ENCODE measurements at regions not wholly inside any gene's neighbourhood (a gene's known extent, or its start where the extent isn't known, plus 50 kb on each side); places are given as distances from the start of the nearest gene placed in this dataset.
"Not testable (repeated sequence)": the region's sequence is repeated elsewhere in the genome, so short reads cannot be mapped to it uniquely, and the experiment has no call there.

GRCh38 chr18:41121116-41121826 is 833.8 kb upstream of the PIK3C3 start:
- no peak for DNase-seq

- DNase-seq, result no peak
These were observed 836.0 kb upstream of the PIK3C3 start for GRCh38 chr18:41119031-41119430.

DNA sequence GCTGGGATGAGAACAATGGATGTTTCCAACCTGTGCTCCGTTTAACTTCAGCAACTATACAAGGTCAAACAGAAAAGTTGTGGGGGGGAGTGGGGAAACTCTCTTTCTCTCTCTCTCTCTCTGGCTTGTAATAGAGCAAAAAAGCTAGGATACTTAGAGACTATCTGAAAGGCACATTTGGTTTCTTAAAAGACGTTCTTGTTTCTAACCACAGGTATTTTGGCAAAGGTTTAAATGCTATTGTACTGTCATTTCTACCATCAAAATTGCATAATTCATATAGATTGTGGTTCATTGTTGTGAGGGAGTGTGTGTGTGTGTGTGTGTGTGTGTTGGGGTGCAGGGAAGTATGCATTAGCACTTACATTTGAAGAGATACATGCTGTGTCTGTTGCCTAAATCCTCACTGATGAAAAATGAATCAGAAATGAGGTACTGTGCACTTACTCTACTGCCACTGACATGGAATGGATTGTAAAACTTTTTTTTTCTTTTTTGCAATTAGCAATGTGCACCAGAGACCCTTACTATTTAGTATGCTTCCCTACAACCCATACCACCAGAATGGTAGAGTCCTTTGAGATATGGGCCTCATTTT is 841.0 kb upstream of the PIK3C3 start:
- no peak for DNase-seq

- DNase-seq, result no peak
These were observed 855.6 kb upstream of the PIK3C3 start for GRCh38 chr18:41099451-41099850.

DNA sequence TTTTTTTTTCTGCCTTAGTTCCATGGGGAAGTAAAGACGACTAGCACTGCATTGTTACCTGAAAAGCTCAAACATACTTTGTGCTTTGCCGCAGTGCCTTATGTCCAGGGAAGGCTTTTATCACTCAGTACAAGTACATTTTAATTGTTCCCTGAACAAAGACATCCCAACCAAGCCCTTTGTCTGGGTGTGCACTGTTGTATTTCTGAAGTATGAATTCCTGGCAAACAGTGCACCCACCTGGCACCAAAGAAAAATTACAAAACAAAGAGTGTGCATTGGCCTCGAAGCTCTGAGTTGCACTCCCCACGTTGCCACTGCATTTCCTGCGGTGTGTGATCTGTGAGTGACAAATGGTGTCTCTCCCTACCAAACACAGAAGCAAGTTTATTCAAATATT is 858.5 kb upstream of the PIK3C3 start:
- peak; percentile 23 to 57 for DNase-seq

GRCh38 chr18:41077076-41077475 is 878.0 kb upstream of the PIK3C3 start:
- DNase-seq, result no peak

DNA sequence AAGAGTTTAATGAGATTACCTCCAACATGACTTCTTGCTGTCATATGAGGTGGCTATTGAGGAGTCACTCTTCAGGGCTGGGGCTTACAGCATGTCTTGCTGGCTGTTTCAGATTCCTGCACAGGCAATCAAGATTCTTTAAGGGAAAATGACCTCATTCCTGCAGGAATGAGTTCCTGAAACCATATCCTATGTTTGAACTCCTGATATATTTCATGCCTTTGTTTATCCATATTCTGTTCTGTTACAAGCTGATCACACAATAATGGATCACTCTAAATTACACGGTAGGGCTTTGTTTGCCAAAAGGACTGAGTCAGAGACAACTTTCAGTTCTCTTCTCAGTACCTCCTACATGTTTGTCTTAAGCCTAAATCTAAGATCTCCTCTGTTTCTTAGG is 879.8 kb upstream of the PIK3C3 start:
- DNase-seq, result no peak

DNA sequence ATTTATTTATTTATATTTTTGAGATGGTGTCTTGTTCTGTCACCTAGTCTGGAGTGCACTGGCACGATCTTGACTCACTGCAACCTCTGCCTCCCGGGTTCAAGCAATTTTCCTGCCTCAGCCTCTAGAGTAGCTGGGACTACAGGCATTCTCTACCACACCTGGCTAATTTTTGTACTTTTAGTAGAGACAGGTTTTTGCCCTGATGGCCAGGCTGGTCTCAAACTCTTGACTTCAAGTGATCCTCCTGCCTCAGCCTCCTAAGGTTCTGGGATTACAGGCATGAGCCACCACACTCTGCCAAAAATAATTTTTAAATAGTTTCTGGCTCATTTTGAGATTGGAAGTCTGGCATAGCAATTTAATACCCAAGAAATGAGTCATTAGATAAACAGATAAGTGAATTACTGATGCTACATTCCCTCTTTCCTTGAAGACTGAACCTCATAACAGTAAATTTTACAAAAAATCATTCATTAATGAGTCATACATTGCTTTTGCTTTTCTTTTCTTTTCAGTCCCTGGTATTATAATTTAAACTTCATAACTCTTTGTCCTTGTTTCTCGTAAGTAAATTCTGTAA is 881.6 kb upstream of the PIK3C3 start:
- DNase-seq, result no peak

DNA sequence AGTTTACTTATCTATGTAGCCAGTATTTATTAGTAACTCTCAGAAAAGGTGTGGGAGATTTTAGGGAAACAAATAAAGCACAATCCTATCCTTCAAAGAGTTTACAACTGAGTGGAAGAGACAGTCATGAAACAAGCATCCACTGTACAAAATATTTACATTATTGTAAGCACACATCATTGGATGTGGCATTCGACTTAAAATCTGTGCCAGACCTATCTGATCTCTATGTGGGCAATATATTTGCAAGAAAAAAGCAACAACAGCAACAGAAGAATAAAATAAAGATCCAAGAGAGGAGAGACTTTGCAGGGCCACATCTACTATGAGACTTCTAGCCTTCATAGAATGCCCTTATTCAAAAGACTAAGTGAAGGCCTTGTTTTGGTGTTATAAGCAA is 882.1 kb upstream of the PIK3C3 start:
- no peak for DNase-seq

- DNase-seq, result no peak
These were observed 883.2 kb upstream of the PIK3C3 start for GRCh38 chr18:41071826-41072225.

GRCh38 chr18:41069167-41069566 is 885.9 kb upstream of the PIK3C3 start:
- no peak for DNase-seq

DNA sequence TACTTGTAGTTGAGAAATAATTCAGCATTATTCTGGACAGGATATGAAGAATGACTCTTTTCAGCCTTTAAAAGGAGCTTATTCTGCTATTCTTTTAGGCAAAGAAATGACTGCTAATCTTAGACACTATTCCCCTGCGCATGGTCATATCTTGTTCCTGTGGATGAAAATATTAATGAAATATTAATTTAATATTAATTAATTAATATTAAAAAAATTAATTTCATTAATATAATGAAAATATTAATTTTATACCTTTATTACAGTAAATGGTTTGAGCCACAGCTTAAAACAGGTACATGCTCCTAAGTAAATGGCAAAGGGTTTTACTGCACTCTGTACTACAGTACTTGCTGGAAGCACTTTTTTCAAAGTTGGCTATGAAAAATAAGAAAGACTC is 890.1 kb upstream of the PIK3C3 start:
- no peak for DNase-seq

- DNase-seq, result no peak
These were observed 894.1 kb upstream of the PIK3C3 start for GRCh38 chr18:41060967-41061366.

DNA sequence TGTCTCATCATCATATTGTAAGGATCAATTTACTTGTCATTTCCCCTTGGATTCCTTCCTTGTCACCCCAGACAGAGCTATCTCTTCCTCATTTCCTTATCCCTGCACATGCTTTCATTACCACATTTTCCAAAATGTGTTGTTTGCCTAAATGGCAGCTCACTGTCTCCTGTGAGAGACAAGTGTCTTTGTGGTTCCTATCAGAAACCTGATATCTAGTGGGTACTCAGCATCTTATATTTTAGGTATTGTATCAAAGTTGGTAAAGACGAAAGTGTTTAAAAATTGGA is 896.0 kb upstream of the PIK3C3 start:
- DNase-seq, result no peak

DNA sequence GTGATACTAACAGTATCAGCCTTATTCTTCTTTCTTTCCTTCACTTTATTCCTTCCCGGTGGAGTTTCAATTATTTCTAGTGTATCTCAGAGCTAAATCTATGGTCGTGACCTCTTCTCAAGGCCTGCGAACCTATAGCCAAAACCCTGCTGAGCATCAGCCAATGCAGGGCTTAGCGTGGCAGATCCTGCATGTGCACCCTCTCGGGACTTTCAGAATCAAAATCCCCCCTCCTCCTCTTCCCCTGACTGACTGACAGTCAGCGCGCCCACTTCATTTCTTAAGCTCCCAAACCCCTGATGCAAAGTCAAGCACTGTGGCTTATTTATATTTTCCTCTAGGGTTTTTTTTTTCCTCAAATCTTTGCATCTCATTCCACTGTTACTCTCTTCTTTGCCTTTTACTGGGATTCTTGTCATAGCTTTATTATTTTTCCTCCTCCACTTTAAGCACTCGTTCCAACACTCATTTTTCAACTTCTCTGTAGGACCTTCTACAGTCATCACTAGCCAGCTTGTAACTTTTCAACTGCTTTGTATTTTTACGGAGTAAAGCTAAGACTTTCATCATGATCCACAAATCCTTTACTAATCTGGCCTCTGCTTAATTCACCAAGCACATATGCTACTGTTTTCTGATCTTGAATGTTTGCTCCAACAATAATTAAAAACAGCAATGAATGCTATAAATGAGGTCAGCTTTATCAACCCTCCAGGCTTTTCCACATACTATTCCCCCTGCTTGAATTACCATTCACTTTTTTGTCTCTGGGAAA is 896.5 kb upstream of the PIK3C3 start:
- no peak for DNase-seq

- DNase-seq, result no peak
These were observed 902.4 kb upstream of the PIK3C3 start for GRCh38 chr18:41052625-41053024.

DNA sequence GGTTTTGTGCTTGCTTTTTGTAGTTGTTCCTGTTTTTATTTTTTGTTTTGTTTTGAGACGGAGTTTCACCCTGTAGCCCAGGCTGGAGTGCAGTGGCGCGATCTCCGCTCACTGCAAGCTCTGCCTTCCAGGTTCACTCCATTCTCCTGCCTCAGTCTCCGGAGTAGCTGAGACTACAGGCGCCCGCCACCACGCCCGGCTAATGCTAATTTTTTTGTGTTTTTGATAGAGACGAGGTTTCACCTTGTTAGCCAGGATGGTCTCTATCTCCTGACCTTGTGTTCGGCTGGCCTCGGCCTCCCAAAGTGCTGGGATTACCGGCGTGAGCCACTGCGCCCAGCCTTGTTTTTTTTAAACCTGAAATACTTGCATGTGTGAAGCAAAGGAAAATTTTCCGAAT is 908.8 kb upstream of the PIK3C3 start:
- not testable (repeated sequence) for DNase-seq

DNA sequence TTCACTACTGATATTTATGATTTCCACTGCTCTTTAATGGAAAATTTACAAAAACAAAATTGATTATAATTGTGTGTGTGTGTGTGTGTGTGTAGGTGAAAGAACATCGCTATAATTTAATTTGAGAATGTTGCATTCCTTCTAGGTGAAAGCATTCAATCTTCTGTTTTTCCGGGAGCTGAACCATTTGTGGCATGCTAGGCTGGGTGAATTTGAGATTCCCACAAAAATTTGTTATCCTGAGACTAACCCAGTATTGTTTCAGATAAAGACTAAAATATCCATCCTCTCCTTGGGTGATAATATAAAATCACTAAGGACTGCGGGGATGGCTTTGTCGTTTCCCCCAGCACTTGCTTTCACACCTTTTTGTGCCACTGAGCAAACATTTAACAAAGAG is 911.2 kb upstream of the PIK3C3 start:
- DNase-seq, result no peak

DNA sequence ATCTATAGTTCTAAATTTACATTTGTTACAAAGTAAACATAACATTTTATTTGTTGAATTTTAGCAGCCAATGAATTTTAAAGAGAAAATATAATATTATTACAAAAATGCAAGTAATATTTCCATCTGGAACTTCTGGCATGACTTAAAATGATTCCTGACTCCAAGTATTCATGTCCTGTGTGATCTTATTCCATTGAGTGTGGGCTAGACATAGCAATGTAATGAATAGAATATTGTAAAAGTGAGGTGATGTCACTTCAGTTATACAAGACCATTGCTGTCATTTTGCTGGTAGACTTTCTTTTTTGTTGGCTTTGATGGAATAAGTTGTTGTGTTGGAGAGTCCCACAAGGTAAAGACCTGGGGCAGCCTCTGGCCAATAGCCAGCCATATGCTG is 912.2 kb upstream of the PIK3C3 start:
- no peak for DNase-seq

DNA sequence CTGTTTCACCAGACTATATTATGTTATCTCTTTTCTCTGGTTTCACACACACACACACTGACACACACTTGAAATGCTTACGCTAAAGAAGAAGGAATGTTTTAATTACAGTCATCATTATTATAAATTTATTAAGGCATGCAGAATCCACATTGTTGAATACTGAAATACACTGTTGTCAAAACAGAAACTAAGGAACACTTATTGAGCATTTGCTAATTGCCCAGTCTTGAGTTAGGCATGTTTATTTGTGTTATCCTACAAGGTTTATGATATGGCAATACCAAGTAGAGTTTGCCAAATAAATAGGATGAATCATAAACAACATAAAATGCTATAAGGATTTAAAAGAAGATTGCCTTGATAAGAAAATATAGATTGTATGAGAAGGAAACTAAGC is 917.0 kb upstream of the PIK3C3 start:
- no peak for DNase-seq

DNA sequence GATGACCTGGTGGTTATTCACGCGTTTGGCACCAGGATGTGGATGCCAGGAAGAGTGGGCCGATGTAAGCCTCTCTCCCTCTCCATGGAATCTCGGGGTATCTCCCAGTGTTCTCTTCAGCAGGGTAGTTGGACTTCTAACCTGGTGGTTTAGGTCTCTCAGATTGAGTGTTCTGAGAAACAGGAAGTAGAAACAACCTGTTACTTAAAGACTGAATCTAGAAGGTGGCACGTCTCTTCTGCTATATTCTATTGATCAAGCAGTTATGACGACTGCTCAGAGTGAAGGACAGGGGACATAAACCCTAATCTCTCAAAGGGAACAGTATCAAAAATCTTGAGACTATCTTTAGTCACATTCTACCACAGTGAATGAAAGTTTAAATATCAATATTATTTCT is 918.7 kb upstream of the PIK3C3 start:
- DNase-seq, result no peak

GRCh38 chr18:41034413-41034812 is 920.6 kb upstream of the PIK3C3 start:
- no peak for DNase-seq

GRCh38 chr18:41025666-41026065 is 929.4 kb upstream of the PIK3C3 start:
- no peak for DNase-seq

DNA sequence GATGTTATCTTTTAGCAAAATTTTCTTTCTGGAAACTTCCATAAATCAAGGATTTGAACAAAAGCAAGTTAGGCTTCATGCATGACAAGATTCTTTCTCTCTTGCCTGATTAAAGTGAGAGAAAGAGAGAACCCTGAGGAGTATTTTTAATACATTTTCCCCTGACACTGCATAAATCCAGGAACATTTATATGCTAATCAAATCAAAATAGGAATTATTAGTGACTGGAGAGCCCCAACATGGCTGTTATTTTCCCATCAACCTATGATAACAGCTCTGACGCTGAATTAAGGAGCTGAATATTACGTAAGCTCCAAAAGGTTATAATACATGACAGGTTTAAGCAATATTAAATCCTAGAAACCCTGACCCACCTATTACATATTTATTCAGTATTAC is 930.2 kb upstream of the PIK3C3 start:
- DNase-seq, result no peak
